ENCODE measurements at regions not wholly inside any gene's neighbourhood (a gene's known extent, or its start where the extent isn't known, plus 50 kb on each side); places are given as distances from the start of the nearest gene placed in this dataset.

GRCh38 chrY:8821106-8821505 lies 516.2 kb upstream of the TSPY4 start:
- TF ChIP-seq CTCF (IDR thresholded peaks at IDR 0.05) (no peak), EP300 (IDR thresholded peaks at IDR 0.05) (no peak), POLR2A (IDR thresholded peaks at IDR 0.05) (no peak)

All from tibial nerve (tissue), 4 donors.